Neural cell (in vitro differentiated cells): ENCODE measurements at regions not wholly inside any gene's neighbourhood (a gene's known extent, or its start where the extent isn't known, plus 50 kb on each side); places are given as distances from the start of the nearest gene placed in this dataset.

Source experiments
- H2AFZ ChIP-seq: fragments of 200-600, 300-800 bp; sonication (generic), shearing (Covaris generic); 2 replicates; pipeline ENCODE4 v1.6.0; 2014; ENCODE audit warnings: low read depth, mild to moderate bottlenecking, antibody characterized with exemption, low read length, moderate library complexity
- H3F3A ChIP-seq: fragments of 200-600 bp; shearing (Covaris generic); 2 replicates; pipeline ENCODE4 v1.6.1; 2016; ENCODE audit warnings: mild to moderate bottlenecking, moderate library complexity, mixed read lengths, antibody characterized with exemption, low read length; ENCODE audit not compliant: insufficient read depth, poor library complexity, severe bottlenecking
- H3K27ac ChIP-seq: fragments of 200-600, 300-800 bp; sonication (generic), shearing (Covaris generic); 2 replicates; pipeline ENCODE4 v1.5.1; 2014; ENCODE audit warnings: mild to moderate bottlenecking, low read length, moderate library complexity
- H3K27me3 ChIP-seq: fragments of 300-800, 200-600 bp; sonication (generic), shearing (Covaris generic); 2 replicates; pipeline ENCODE4 v1.6.0; 2014; ENCODE audit warnings: mild to moderate bottlenecking, low read depth, low read length, moderate library complexity; ENCODE audit not compliant: insufficient read depth
- H3K36me3 ChIP-seq: fragments of 300-800, 200-600 bp; sonication (generic), shearing (Covaris generic); 2 replicates; pipeline ENCODE4 v1.5.1; 2014; ENCODE audit warnings: mild to moderate bottlenecking, antibody characterized with exemption, low read length, moderate library complexity; ENCODE audit not compliant: insufficient read depth
- H3K4me2 ChIP-seq: fragments of 300-800, 200-600 bp; sonication (generic), shearing (Covaris generic); 2 replicates; pipeline ENCODE4 v1.6.0; 2014; ENCODE audit warnings: mild to moderate bottlenecking, low read length
- H3K4me3 ChIP-seq: fragments of 300-800, 200-600 bp; sonication (generic), shearing (Covaris generic); 2 replicates; pipeline ENCODE4 v1.5.1; 2014; ENCODE audit warnings: mild to moderate bottlenecking, low read length, moderate library complexity
- H3K79me2 ChIP-seq: fragments of 200-600 bp; shearing (Covaris generic); replicated peaks from 2 replicates; pipeline ENCODE4 v1.6.0; 2014; ENCODE audit warnings: mild to moderate bottlenecking, low read length, moderate library complexity; ENCODE audit not compliant: insufficient read depth
- H3K9ac ChIP-seq: fragments of 300-800, 200-600 bp; sonication (generic), shearing (Covaris generic); 2 replicates; pipeline ENCODE4 v1.6.1; 2016; ENCODE audit warnings: mild to moderate bottlenecking, low read length, mixed read lengths
- H3K9me2 ChIP-seq: fragments of 200-600 bp; shearing (Covaris generic); 2 replicates; pipeline ENCODE4 v1.6.1; 2016; ENCODE audit warnings: mild to moderate bottlenecking, low read length, mixed read lengths; ENCODE audit not compliant: insufficient read depth
- H3K9me3 ChIP-seq: fragments of 200-600, 300-800 bp; sonication (generic), shearing (Covaris generic); 2 replicates; pipeline ENCODE4 v1.6.1; 2016; ENCODE audit warnings: mild to moderate bottlenecking, mixed run types, low read length, moderate library complexity, mixed read lengths
- H4K20me1 ChIP-seq: fragments of 200-600 bp; shearing (Covaris generic); 2 replicates; pipeline ENCODE4 v1.6.1; 2016; ENCODE audit warnings: mild to moderate bottlenecking, mixed run types; ENCODE audit not compliant: insufficient read depth
- EP300 ChIP-seq: fragments of 450-650 bp; conservative IDR thresholded peaks from 2 replicates; pipeline ENCODE4 v1.6.1; 2014; ENCODE audit warnings: antibody characterized with exemption, mild to moderate bottlenecking, moderate library complexity; ENCODE audit not compliant: poor library complexity, severe bottlenecking
- EZH2 ChIP-seq: fragments of 200-600, 300-800 bp; shearing (Covaris generic), sonication (generic); IDR thresholded peaks from 2 replicates; pipeline ENCODE4 v1.6.1; 2014; ENCODE audit warnings: antibody characterized with exemption, low read length, borderline replicate concordance, mild to moderate bottlenecking; ENCODE audit not compliant: insufficient read depth, poor library complexity, severe bottlenecking
- MXI1 ChIP-seq: fragments of 450-650 bp; conservative IDR thresholded peaks from 2 replicates; pipeline ENCODE4 v1.6.1; 2014; ENCODE audit warnings: antibody characterized with exemption, mild to moderate bottlenecking; ENCODE audit not compliant: poor library complexity, severe bottlenecking
- POLR2AphosphoS5 ChIP-seq: IDR thresholded peaks from 2 replicates; pipeline ENCODE4 v1.6.1; 2012
- RAD21 ChIP-seq: fragments of 450-650 bp; conservative IDR thresholded peaks from 2 replicates; pipeline ENCODE4 v1.6.1; 2014; ENCODE audit warnings: antibody characterized with exemption, mild to moderate bottlenecking, moderate library complexity
- SMC3 ChIP-seq: fragments of 450-650 bp; conservative IDR thresholded peaks from 2 replicates; pipeline ENCODE4 v1.6.1; 2014; ENCODE audit warnings: antibody characterized with exemption, mild to moderate bottlenecking, moderate library complexity; ENCODE audit not compliant: poor library complexity
- TAF1 ChIP-seq: IDR thresholded peaks from 2 replicates; pipeline ENCODE4 v1.6.1; 2012; ENCODE audit warnings: low read depth
- TF ChIP-seq, protein P1 (sequence below): IDR thresholded peaks from 2 replicates; pipeline ENCODE4 v1.6.1; 2012; ENCODE audit warnings: borderline replicate concordance
- TF ChIP-seq, protein P2 (sequence below): fragments of 450-650 bp; IDR thresholded peaks from 2 replicates; pipeline ENCODE4 v1.5.1; 2014; ENCODE audit warnings: antibody characterized with exemption, mild to moderate bottlenecking, moderate library complexity; ENCODE audit not compliant: poor library complexity, severe bottlenecking

DNA sequence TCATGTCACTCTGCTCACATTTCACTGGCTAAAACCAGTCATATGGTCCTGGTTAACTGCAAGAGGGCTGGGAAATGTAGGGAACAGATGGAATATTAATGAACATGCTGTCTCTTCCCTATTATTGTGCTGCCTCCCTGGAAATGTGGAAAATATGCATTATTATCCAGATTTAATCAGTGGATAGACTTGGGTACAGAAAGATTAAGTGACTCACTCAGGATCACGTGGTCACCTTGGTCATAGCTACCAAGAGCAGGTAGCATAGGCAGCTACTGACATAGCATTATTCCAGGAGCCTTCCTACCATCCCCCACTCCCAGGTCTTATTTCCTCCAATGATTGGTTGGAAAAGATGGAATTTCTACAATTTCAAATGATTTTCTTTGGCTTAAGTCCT is 141.1 kb downstream of the HRH4 start:
- Histone ChIP-seq H3F3A (no peaks in the 10 kb centered on the region), H4K20me1 (no peaks in the 10 kb centered on the region), H3K9me3 (no peaks in the 10 kb centered on the region), H3K4me3 (no peak overlapping the region), H3K4me2 (no peak overlapping the region), H3K79me2 (no peaks in the 10 kb centered on the region), H3K27ac (no peak overlapping the region), H3K9me2 (no peaks in the 10 kb centered on the region), H3K9ac (no peak overlapping the region), H3K27me3 (no peaks in the 10 kb centered on the region), H3K36me3 (no peaks in the 10 kb centered on the region), H2AFZ (no peak overlapping the region)
- TF ChIP-seq RAD21, result no peak

DNA sequence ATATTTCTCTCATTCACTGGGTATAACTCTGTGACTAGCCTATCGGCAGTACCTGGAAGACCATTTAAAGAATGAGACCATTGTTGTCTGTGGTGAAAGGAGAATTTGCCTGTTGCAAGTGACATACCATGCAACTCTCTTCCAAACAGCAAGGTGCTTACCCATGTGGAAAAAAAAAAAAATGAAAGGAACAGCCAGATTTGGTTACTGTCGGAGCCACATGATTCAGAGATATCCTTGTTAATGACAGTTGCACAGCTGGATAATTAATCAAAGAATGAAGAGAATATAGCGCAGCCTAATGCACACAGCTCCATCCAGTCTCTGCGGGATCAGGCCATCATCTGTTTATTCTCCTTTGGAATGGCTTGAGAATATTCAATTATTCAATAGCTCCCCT is 141.8 kb downstream of the HRH4 start:
- no peak overlapping the region for H2AFZ ChIP-seq
- no peaks in the 10 kb centered on the region for H3K27me3 ChIP-seq
- H3K9me3 ChIP-seq, result no peaks in the 10 kb centered on the region
- H3K4me2 ChIP-seq, result no peak overlapping the region
- H3F3A ChIP-seq, result no peaks in the 10 kb centered on the region
- no peaks in the 10 kb centered on the region for H4K20me1 ChIP-seq
- TF ChIP-seq EP300 (no peak), EZH2 (no peak), POLR2AphosphoS5 (no peak), MXI1 (no peak), TAF1 (no peak), RAD21 (no peak), SMC3 (no peak)
- TF ChIP-seq, protein P1, sequence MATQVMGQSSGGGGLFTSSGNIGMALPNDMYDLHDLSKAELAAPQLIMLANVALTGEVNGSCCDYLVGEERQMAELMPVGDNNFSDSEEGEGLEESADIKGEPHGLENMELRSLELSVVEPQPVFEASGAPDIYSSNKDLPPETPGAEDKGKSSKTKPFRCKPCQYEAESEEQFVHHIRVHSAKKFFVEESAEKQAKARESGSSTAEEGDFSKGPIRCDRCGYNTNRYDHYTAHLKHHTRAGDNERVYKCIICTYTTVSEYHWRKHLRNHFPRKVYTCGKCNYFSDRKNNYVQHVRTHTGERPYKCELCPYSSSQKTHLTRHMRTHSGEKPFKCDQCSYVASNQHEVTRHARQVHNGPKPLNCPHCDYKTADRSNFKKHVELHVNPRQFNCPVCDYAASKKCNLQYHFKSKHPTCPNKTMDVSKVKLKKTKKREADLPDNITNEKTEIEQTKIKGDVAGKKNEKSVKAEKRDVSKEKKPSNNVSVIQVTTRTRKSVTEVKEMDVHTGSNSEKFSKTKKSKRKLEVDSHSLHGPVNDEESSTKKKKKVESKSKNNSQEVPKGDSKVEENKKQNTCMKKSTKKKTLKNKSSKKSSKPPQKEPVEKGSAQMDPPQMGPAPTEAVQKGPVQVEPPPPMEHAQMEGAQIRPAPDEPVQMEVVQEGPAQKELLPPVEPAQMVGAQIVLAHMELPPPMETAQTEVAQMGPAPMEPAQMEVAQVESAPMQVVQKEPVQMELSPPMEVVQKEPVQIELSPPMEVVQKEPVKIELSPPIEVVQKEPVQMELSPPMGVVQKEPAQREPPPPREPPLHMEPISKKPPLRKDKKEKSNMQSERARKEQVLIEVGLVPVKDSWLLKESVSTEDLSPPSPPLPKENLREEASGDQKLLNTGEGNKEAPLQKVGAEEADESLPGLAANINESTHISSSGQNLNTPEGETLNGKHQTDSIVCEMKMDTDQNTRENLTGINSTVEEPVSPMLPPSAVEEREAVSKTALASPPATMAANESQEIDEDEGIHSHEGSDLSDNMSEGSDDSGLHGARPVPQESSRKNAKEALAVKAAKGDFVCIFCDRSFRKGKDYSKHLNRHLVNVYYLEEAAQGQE, result no peak
- TF ChIP-seq, protein P2, sequence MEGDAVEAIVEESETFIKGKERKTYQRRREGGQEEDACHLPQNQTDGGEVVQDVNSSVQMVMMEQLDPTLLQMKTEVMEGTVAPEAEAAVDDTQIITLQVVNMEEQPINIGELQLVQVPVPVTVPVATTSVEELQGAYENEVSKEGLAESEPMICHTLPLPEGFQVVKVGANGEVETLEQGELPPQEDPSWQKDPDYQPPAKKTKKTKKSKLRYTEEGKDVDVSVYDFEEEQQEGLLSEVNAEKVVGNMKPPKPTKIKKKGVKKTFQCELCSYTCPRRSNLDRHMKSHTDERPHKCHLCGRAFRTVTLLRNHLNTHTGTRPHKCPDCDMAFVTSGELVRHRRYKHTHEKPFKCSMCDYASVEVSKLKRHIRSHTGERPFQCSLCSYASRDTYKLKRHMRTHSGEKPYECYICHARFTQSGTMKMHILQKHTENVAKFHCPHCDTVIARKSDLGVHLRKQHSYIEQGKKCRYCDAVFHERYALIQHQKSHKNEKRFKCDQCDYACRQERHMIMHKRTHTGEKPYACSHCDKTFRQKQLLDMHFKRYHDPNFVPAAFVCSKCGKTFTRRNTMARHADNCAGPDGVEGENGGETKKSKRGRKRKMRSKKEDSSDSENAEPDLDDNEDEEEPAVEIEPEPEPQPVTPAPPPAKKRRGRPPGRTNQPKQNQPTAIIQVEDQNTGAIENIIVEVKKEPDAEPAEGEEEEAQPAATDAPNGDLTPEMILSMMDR, result no peak
- H3K27ac ChIP-seq, result no peak overlapping the region
- no peak overlapping the region for H3K9ac ChIP-seq
- H3K79me2 ChIP-seq, result no peaks in the 10 kb centered on the region
- no peaks in the 10 kb centered on the region for H3K9me2 ChIP-seq
- no peak overlapping the region for H3K4me3 ChIP-seq
- H3K36me3 ChIP-seq, result no peaks in the 10 kb centered on the region

DNA sequence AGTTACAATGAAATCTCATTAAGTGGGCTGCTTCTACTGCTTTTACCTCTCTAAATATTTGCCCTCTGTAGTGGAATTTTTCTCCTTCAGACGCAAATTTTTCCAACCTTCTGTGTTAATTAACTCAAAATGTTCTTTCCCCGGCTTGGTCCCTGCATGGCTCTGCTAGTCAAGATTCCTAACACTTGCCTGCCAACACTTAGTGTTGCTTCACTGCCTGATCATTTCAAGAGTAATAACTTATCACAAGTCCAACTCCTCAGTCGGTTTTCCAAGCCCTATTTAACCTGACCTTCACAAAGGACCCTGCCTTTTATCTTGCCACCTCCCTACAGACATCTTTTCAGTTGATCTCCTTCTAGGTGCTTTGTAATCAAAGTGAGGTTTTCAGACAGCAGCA is 142.7 kb downstream of the HRH4 start:
- H3K9me3 ChIP-seq, result no peaks in the 10 kb centered on the region
- no peak overlapping the region for H2AFZ ChIP-seq

More for the DNA sequence above, 142.7 kb downstream of the HRH4 start:
- no peak overlapping the region for H3K27ac ChIP-seq
- no peaks in the 10 kb centered on the region for H3F3A ChIP-seq
- H4K20me1 ChIP-seq, result no peaks in the 10 kb centered on the region
- no peaks in the 10 kb centered on the region for H3K36me3 ChIP-seq
- H3K9me2 ChIP-seq, result no peaks in the 10 kb centered on the region
- TF ChIP-seq, protein P2, result no peak
- TF ChIP-seq EZH2 (no peak), TAF1 (no peak)
- no peaks in the 10 kb centered on the region for H3K79me2 ChIP-seq
- H3K9ac ChIP-seq, result no peak overlapping the region
- no peak overlapping the region for H3K4me3 ChIP-seq
- no peak overlapping the region for H3K4me2 ChIP-seq
- no peaks in the 10 kb centered on the region for H3K27me3 ChIP-seq
